ENCODE measurements at regions not wholly inside any gene's neighbourhood (a gene's known extent, or its start where the extent isn't known, plus 50 kb on each side); places are given as distances from the start of the nearest gene placed in this dataset.

- no peak overlapping the region for H3K4me2 ChIP-seq (ENCODE audit: low read depth, low read length)
- DNase-seq: no peak
- no peak overlapping the region for H2BK120ac ChIP-seq (ENCODE audit: low read depth, low read length)
- peaks cover 2% of the 10 kb centered on the region for H3K27me3 ChIP-seq (ENCODE audit: control insufficient read depth, insufficient read depth, low read length)
- in situ Hi-C loops (cut with MboI; ENCODE audit: low sequenced_read_pairs) (no loop called here), dilution Hi-C loops (cut with HindIII; ENCODE audit: low sequenced_read_pairs, unreplicated experiment) (no loop called here), intact Hi-C loops (cut with micrococcal nuclease) (no loop called here)
- H3K4me1 ChIP-seq (ENCODE audit: control insufficient read depth, insufficient read depth, low read length): peaks cover 3% of the 10 kb centered on the region; the same call in 1 of the 2 replicates
- no peak overlapping the region for H3K56ac ChIP-seq (ENCODE audit: extremely low read depth, insufficient read depth, low read length)
- H3K4me3 ChIP-seq (ENCODE audit: insufficient read depth, low read depth, low read length): no peak overlapping the region
- ChIA-PET CTCF (no interaction called here), POLR2A (ENCODE audit: unreplicated experiment) (interaction anchor here (0.6 kb wide), 1 partner anchor 132 kb away, joined by 3 read pairs; no protein-coding TSS in a partner anchor)
- no peaks in the 10 kb centered on the region for H3K9me1 ChIP-seq (ENCODE audit: insufficient read depth, low read length)
- TF ChIP-seq MAFK (IDR thresholded peaks at IDR 0.05; ENCODE audit: low read depth, low read length): no peak
- H3K9ac ChIP-seq (ENCODE audit: low read depth, low read length): no peak overlapping the region
- no peak overlapping the region for H2BK15ac ChIP-seq (ENCODE audit: low read depth, low read length)
- H3K27ac ChIP-seq (ENCODE audit: insufficient read depth, low read length): no peak overlapping the region
- no peaks in the 10 kb centered on the region for H3K79me1 ChIP-seq (ENCODE audit: low read depth in 1 of 2, low read length in 2 of 2)
- H3K4ac ChIP-seq (ENCODE audit: low read depth, low read length): no peak overlapping the region
- no peak overlapping the region for H2AK5ac ChIP-seq (ENCODE audit: low read depth, low read length)
- no peak overlapping the region for H3K14ac ChIP-seq (replicated peaks; ENCODE audit: low read depth, low read length)
- no peak overlapping the region for H2BK5ac ChIP-seq (ENCODE audit: low read depth, low read length, poor library complexity, severe bottlenecking)
- no peak overlapping the region for H2BK20ac ChIP-seq (ENCODE audit: low read depth, low read length)
- H4K8ac ChIP-seq (ENCODE audit: low read depth in 2 of 2, low read length in 2 of 2): no peak overlapping the region
- BruUV-seq (replicated peaks): no TSS peak
- no peak overlapping the region for H3K23ac ChIP-seq (ENCODE audit: low read depth, low read length)
- no peak overlapping the region for H2AFZ ChIP-seq (replicated peaks; ENCODE audit: low read length, poor library complexity)
- ATAC-seq (ENCODE audit: low read depth): no peak
- H4K20me1 ChIP-seq (ENCODE audit: insufficient read depth, low read length): no peaks in the 10 kb centered on the region
- WGBS, 2 experiments (ENCODE audit: extremely low coverage in 2 of 2, insufficient read length in 1 of 2): 67% methylated on average over 5 of the region's 12 CpGs; no CpG with 5 or more reads in 1 of the 2 experiments
- H2AK9ac ChIP-seq (replicated peaks; ENCODE audit: low read depth, low read length, poor library complexity): no peak overlapping the region
- H3K9me3 ChIP-seq (ENCODE audit: control insufficient read depth, insufficient read depth, low read length): no peaks in the 10 kb centered on the region
- no peak overlapping the region for H4K5ac ChIP-seq (ENCODE audit: low read depth, low read length)
- no peaks in the 10 kb centered on the region for H3K36me3 ChIP-seq (ENCODE audit: control insufficient read depth, insufficient read depth, low read length)
- H4K91ac ChIP-seq (ENCODE audit: insufficient read depth, low read depth, low read length): no peak overlapping the region
- H3K18ac ChIP-seq (ENCODE audit: low read depth, low read length): no peak overlapping the region
Measured at GRCh38 chr5:173757403-173758209, 130.5 kb upstream of the CPEB4 start.
